ENCODE measurements at regions not wholly inside any gene's neighbourhood (a gene's known extent, or its start where the extent isn't known, plus 50 kb on each side); places are given as distances from the start of the nearest gene placed in this dataset.

DNA sequence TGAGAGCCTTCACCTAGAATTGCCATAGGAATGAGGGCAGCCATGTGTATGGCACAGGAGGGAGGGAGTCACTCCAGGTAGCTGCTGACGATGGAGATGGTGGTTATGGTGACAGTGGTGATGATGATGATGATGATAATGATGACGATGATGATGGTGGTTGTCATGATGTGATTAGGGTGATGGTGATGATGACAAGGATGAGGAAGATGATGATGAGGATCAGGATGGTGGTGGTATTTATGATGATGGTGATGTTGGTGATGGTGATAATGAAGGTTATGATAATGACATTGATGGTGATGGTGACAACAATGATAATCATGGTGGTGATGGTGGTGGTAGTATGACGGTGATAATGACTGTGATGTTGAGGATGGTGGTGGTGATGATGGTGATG lies 1130.5 kb downstream of the BRD1 start:
- TF ChIP-seq, protein P1, sequence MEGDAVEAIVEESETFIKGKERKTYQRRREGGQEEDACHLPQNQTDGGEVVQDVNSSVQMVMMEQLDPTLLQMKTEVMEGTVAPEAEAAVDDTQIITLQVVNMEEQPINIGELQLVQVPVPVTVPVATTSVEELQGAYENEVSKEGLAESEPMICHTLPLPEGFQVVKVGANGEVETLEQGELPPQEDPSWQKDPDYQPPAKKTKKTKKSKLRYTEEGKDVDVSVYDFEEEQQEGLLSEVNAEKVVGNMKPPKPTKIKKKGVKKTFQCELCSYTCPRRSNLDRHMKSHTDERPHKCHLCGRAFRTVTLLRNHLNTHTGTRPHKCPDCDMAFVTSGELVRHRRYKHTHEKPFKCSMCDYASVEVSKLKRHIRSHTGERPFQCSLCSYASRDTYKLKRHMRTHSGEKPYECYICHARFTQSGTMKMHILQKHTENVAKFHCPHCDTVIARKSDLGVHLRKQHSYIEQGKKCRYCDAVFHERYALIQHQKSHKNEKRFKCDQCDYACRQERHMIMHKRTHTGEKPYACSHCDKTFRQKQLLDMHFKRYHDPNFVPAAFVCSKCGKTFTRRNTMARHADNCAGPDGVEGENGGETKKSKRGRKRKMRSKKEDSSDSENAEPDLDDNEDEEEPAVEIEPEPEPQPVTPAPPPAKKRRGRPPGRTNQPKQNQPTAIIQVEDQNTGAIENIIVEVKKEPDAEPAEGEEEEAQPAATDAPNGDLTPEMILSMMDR (IDR thresholded peaks at IDR 0.05): no peak
- no peak for TF ChIP-seq POLR2A (IDR thresholded peaks at IDR 0.05)
- no peak for TF ChIP-seq EP300 (IDR thresholded peaks at IDR 0.05)
